Lower leg skin (tissue), 3 donors: ENCODE measurements at regions not wholly inside any gene's neighbourhood (a gene's known extent, or its start where the extent isn't known, plus 50 kb on each side); places are given as distances from the start of the nearest gene placed in this dataset.

Source experiments
- CTCF ChIP-seq, 3 donors: fragments of 450-650 bp; IDR thresholded peaks; one replicate each; pipeline ENCODE4 v1.5.1; 2016; ENCODE audit warnings: antibody characterized with exemption in 3 of 3, mild to moderate bottlenecking in 3 of 3, moderate library complexity in 2 of 3
- POLR2A ChIP-seq, 2 donors: fragments of 450-650 bp; IDR thresholded peaks; one replicate each; pipeline ENCODE4 v1.6.1; 2016 to 2017; ENCODE audit warnings: antibody characterized with exemption in 2 of 2, mild to moderate bottlenecking in 1 of 2, moderate library complexity in 1 of 2

- TF ChIP-seq CTCF (IDR thresholded peaks at IDR 0.05) (no peak), POLR2A (IDR thresholded peaks at IDR 0.05) (no peak)
These were observed 281.7 kb upstream of the AMIGO2 start for GRCh38 chr12:47361389-47362021.
